NCI-H146 treated with DMSO at 0.1 percent for 48 hours (cell line): ENCODE measurements at regions not wholly inside any gene's neighbourhood (a gene's known extent, or its start where the extent isn't known, plus 50 kb on each side); places are given as distances from the start of the nearest gene placed in this dataset.
A peak's percentile ranks its signal among the peaks of the same experiment; 100 is the strongest.

ENCODE experiments used
- DNase-seq: peaks from one replicate; lab custom pipeline; 2025; ENCODE audit not compliant: unreplicated experiment; lab: John Stamatoyannopoulos, UW

- DNase-seq, result no peak
Measured at GRCh38 chr5:92899611-92900010, 681.4 kb downstream of the NR2F1-AS1 start.

- no peak for DNase-seq
Measured at GRCh38 chr5:92896722-92897121, 684.3 kb downstream of the NR2F1-AS1 start.

GRCh38 chr5:92890841-92891244 is 690.2 kb downstream of the NR2F1-AS1 start:
- DNase-seq, result no peak

GRCh38 chr5:92889140-92889539 is 691.9 kb downstream of the NR2F1-AS1 start:
- no peak for DNase-seq

- DNase-seq, result peak; percentile 4
Measured at GRCh38 chr5:92887254-92887653, 693.8 kb downstream of the NR2F1-AS1 start.

GRCh38 chr5:92886751-92887150 is 694.3 kb downstream of the NR2F1-AS1 start:
- no peak for DNase-seq

- no peak for DNase-seq
Measured at GRCh38 chr5:92885950-92886349, 695.1 kb downstream of the NR2F1-AS1 start.

GRCh38 chr5:92884469-92884868 is 696.5 kb downstream of the NR2F1-AS1 start:
- no peak for DNase-seq

- no peak for DNase-seq
Measured at GRCh38 chr5:92879806-92880543, 701.0 kb downstream of the NR2F1-AS1 start.

GRCh38 chr5:92874790-92875189 is 706.2 kb downstream of the NR2F1-AS1 start:
- DNase-seq, result no peak

- DNase-seq, result no peak
Measured at GRCh38 chr5:92868442-92868841, 712.6 kb downstream of the NR2F1-AS1 start.

GRCh38 chr5:92864591-92864990 is 716.4 kb downstream of the NR2F1-AS1 start:
- peak; percentile 61 for DNase-seq

- no peak for DNase-seq
Measured at GRCh38 chr5:92863666-92864065, 717.4 kb downstream of the NR2F1-AS1 start.

GRCh38 chr5:92861531-92862285 is 719.3 kb downstream of the NR2F1-AS1 start:
- DNase-seq, result no peak

- DNase-seq, result no peak
Measured at GRCh38 chr5:92860061-92860460, 721.0 kb downstream of the NR2F1-AS1 start.

GRCh38 chr5:92852219-92852618 is 728.8 kb downstream of the NR2F1-AS1 start:
- no peak for DNase-seq

- DNase-seq, result peak; percentile 34
Measured at GRCh38 chr5:92850886-92851285, 730.1 kb downstream of the NR2F1-AS1 start.

GRCh38 chr5:92849756-92850155 is 731.3 kb downstream of the NR2F1-AS1 start:
- no peak for DNase-seq

GRCh38 chr5:92841604-92842155 is 739.3 kb downstream of the NR2F1-AS1 start:
- no peak for DNase-seq

- peak; percentile 37 for DNase-seq
Measured at GRCh38 chr5:92838253-92838652, 742.8 kb downstream of the NR2F1-AS1 start.

- no peak for DNase-seq
Measured at GRCh38 chr5:92836855-92837755, 743.9 kb downstream of the NR2F1-AS1 start.
